ENCODE measurements at regions not wholly inside any gene's neighbourhood (a gene's known extent, or its start where the extent isn't known, plus 50 kb on each side); places are given as distances from the start of the nearest gene placed in this dataset.

DNA sequence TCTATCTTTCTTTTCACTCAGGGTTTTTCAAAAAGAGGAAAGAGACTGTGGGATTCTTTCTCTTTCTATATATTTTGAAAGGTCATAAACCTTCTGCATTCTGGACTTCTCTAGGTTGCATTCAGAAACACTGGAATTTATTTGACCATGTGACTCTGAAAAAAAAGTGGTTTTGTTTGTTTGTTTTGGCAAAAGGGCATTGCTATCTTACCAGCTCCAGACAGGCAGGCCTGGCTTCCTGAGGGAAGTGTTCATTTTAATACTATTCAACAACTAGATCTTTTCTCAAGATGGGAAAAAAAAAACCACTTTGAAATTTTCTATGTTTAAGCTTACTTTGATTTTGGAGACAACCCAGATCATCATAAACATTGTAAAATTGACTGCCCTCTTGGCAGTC is 170.6 kb downstream of the RBMY1A1 start:
- TF ChIP-seq POLR2A (IDR thresholded peaks at IDR 0.05; ENCODE audit: low read length): no peak
- no peak for TF ChIP-seq GATA1 (IDR thresholded peaks at IDR 0.05; ENCODE audit: low read depth, low read length)

All from erythroblast (primary cell).